ENCODE measurements at regions not wholly inside any gene's neighbourhood (a gene's known extent, or its start where the extent isn't known, plus 50 kb on each side); places are given as distances from the start of the nearest gene placed in this dataset.

- no peak for TF ChIP-seq CTCF (IDR thresholded peaks at IDR 0.05)
- no peak for TF ChIP-seq POLR2A (IDR thresholded peaks at IDR 0.05)
Measured at GRCh38 chr4:43763029-43763610, 685.5 kb downstream of the KCTD8 start.

All from uterus (tissue), 2 donors.